Ammon's horn (tissue), 1 donor: ENCODE measurements at regions not wholly inside any gene's neighbourhood (a gene's known extent, or its start where the extent isn't known, plus 50 kb on each side); places are given as distances from the start of the nearest gene placed in this dataset.
"Not testable (repeated sequence)": the region's sequence is repeated elsewhere in the genome, so short reads cannot be mapped to it uniquely, and the experiment has no call there.

ENCODE experiments used
- DNase-seq: peaks from one replicate; pipeline ENCODE4 v3.0.0-alpha.2; 2016; ENCODE audit warnings: low spot score

GRCh38 chr1:217137210-217137881, 414.1 kb upstream of the ESRRG start:
- DNase-seq, result no peak

GRCh38 chr1:217136895-217137205, 413.6 kb upstream of the ESRRG start:
- no peak for DNase-seq

GRCh38 chr1:217135987-217136894, 413.0 kb upstream of the ESRRG start:
- no peak for DNase-seq

GRCh38 chr1:217135569-217135915, 412.3 kb upstream of the ESRRG start:
- no peak for DNase-seq

GRCh38 chr1:217134857-217135568, 411.8 kb upstream of the ESRRG start:
- no peak for DNase-seq

GRCh38 chr1:217133958-217134856, 411.0 kb upstream of the ESRRG start:
- DNase-seq, result no peak

- DNase-seq, result no peak
Observed at GRCh38 chr1:217133092-217133491, 409.9 kb upstream of the ESRRG start.

GRCh38 chr1:217123340-217123739, 400.1 kb upstream of the ESRRG start:
- not testable (repeated sequence) for DNase-seq

- DNase-seq, result no peak
Observed at GRCh38 chr1:217117973-217118465, 394.8 kb upstream of the ESRRG start.

GRCh38 chr1:217115404-217116380, 392.5 kb upstream of the ESRRG start:
- DNase-seq, result no peak

GRCh38 chr1:217109928-217110327, 386.7 kb upstream of the ESRRG start:
- no peak for DNase-seq

GRCh38 chr1:217106231-217106901, 383.1 kb upstream of the ESRRG start:
- no peak for DNase-seq

GRCh38 chr1:217105437-217105836, 382.2 kb upstream of the ESRRG start:
- DNase-seq, result no peak

GRCh38 chr1:217097819-217098218, 374.6 kb upstream of the ESRRG start:
- DNase-seq, result no peak

- no peak for DNase-seq
Observed at GRCh38 chr1:217096200-217096599, 373.0 kb upstream of the ESRRG start.

GRCh38 chr1:217095050-217095622, 371.9 kb upstream of the ESRRG start:
- no peak for DNase-seq

GRCh38 chr1:217091561-217091960, 368.3 kb upstream of the ESRRG start:
- DNase-seq, result no peak

- peak; percentile 46 for DNase-seq
Observed at GRCh38 chr1:217090060-217090911, 367.1 kb upstream of the ESRRG start.
